Left lung (tissue), 4 donors: ENCODE measurements at regions not wholly inside any gene's neighbourhood (a gene's known extent, or its start where the extent isn't known, plus 50 kb on each side); places are given as distances from the start of the nearest gene placed in this dataset.
"Not testable (repeated sequence)": the region's sequence is repeated elsewhere in the genome, so short reads cannot be mapped to it uniquely, and the experiment has no call there.

Experiments used
- ATAC-seq: fragments of 200-7000 bp; cut with Tn5 transposase; one replicate; pipeline ENCODE4 v1.9.1; 2020; ENCODE audit warnings: moderate library complexity
- DNase-seq, 4 donors: peaks; one replicate each; pipeline ENCODE4 v3.0.0-alpha.2; 2013 to 2020
- H3K27ac ChIP-seq, 2 donors: fragments of 200-600 bp; sonication (generic) in 1 of 2; one replicate each; pipeline versions ENCODE4 v1.5.0 to v1.8.0; 2020 to 2021
- H3K27me3 ChIP-seq, 2 donors: fragments of 200-600 bp; sonication (generic) in 1 of 2; one replicate each; pipeline versions ENCODE4 v1.5.0 to v1.8.0; 2020 to 2021
- H3K36me3 ChIP-seq, 2 donors: fragments of 200-600 bp; sonication (generic) in 1 of 2; one replicate each; pipeline versions ENCODE4 v1.5.0 to v1.8.0; 2020 to 2021
- H3K4me1 ChIP-seq, 2 donors: fragments of 200-600 bp; one replicate each; pipeline ENCODE4 v1.8.0; 2021
- H3K4me3 ChIP-seq, 2 donors: fragments of 200-600 bp; sonication (generic) in 1 of 2; one replicate each; pipeline versions ENCODE4 v1.5.0 to v1.8.0; 2020 to 2021; ENCODE audit warnings: mild to moderate bottlenecking in 1 of 2
- H3K9me3 ChIP-seq, 2 donors: fragments of 200-600 bp; sonication (generic) in 1 of 2; one replicate each; pipeline versions ENCODE4 v1.5.0 to v1.8.0; 2020 to 2021
- intact Hi-C, 2 donors: fragments of 100-400 bp; cut with DNase I; formaldehyde crosslinking; loops; one replicate each; pipeline versions ENCODE4 v1.11.2 to v1.14.2; 2022
- TF ChIP-seq, protein P1 (sequence below), 2 donors: fragments of 200-600 bp; sonication (generic) in 1 of 2; IDR thresholded peaks; one replicate each; pipeline versions ENCODE4 v1.5.0 to v1.8.0; 2021; ENCODE audit warnings: antibody characterized with exemption in 2 of 2
- donor health status: DM: no; HTN: yes; CAD: no.
- donor health status: DM: no; HTN: no; CAD: no.

DNA sequence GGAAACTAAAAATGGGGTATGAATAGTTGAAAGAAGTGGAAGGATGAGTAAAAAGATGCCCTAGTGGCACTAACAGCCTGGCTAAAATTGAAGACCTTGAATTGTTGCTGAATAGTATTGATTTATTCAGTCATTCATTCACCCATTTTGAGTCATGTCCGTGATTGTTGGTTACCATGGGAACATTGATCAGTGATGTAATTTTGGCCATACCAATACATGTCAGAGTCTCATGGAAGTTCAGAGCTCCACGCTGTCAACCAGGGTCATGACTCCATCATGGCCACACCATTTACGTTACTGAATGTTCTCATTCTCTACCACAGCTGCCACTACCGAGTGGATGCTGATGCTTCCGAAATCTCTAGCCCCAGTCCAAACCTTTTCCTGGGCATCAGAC lies 62.5 kb upstream of the FOXE1 start:
- H3K9me3 ChIP-seq, result no peaks in the 10 kb centered on the region
- ATAC-seq (no peak), DNase-seq (no peak)
- TF ChIP-seq, protein P1, sequence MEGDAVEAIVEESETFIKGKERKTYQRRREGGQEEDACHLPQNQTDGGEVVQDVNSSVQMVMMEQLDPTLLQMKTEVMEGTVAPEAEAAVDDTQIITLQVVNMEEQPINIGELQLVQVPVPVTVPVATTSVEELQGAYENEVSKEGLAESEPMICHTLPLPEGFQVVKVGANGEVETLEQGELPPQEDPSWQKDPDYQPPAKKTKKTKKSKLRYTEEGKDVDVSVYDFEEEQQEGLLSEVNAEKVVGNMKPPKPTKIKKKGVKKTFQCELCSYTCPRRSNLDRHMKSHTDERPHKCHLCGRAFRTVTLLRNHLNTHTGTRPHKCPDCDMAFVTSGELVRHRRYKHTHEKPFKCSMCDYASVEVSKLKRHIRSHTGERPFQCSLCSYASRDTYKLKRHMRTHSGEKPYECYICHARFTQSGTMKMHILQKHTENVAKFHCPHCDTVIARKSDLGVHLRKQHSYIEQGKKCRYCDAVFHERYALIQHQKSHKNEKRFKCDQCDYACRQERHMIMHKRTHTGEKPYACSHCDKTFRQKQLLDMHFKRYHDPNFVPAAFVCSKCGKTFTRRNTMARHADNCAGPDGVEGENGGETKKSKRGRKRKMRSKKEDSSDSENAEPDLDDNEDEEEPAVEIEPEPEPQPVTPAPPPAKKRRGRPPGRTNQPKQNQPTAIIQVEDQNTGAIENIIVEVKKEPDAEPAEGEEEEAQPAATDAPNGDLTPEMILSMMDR (IDR thresholded peaks at IDR 0.05), result no peak
- H3K4me3 ChIP-seq, result no peak overlapping the region
- intact Hi-C loops, result no loop called here
- H3K4me1 ChIP-seq, result no peaks in the 10 kb centered on the region
- peaks cover 0 to 20% of the 10 kb centered on the region in 2 donors for H3K27me3 ChIP-seq
- H3K36me3 ChIP-seq, result no peaks in the 10 kb centered on the region
- no peak overlapping the region for H3K27ac ChIP-seq

GRCh38 chr9:97791542-97791941 lies 61.5 kb upstream of the FOXE1 start:
- Histone ChIP-seq H3K9me3 (no peaks in the 10 kb centered on the region), H3K4me1 (no peaks in the 10 kb centered on the region), H3K4me3 (no peak overlapping the region), H3K27me3 (peaks cover 0 to 20% of the 10 kb centered on the region in 2 donors), H3K36me3 (no peaks in the 10 kb centered on the region), H3K27ac (no peak overlapping the region)
- ATAC-seq (no peak), DNase-seq (no peak)
- intact Hi-C loops, result no loop called here
- TF ChIP-seq, protein P1 (IDR thresholded peaks at IDR 0.05), result no peak

- TF ChIP-seq, protein P1 (IDR thresholded peaks at IDR 0.05), result no peak
- peaks cover 0 to 14% of the 10 kb centered on the region in 2 donors for H3K27me3 ChIP-seq
- intact Hi-C loops, result no loop called here
- H3K9me3 ChIP-seq, result no peaks in the 10 kb centered on the region
- H3K4me1 ChIP-seq, result no peaks in the 10 kb centered on the region
- ATAC-seq, result no peak
- no peaks in the 10 kb centered on the region for H3K36me3 ChIP-seq
- no peak overlapping the region for H3K4me3 ChIP-seq
- DNase-seq, result no peak
- H3K27ac ChIP-seq, result no peak overlapping the region
Measured at GRCh38 chr9:97793067-97793466, 60.0 kb upstream of the FOXE1 start.

- H3K36me3 ChIP-seq, result no peaks in the 10 kb centered on the region
- peaks cover 4 to 14% of the 10 kb centered on the region in 2 donors for H3K27me3 ChIP-seq
- no peak for DNase-seq
- no peaks in the 10 kb centered on the region for H3K9me3 ChIP-seq
- intact Hi-C loops, result no loop called here
- ATAC-seq, result peak; percentile 53
- TF ChIP-seq, protein P1 (IDR thresholded peaks at IDR 0.05), result no peak
- no peak overlapping the region for H3K27ac ChIP-seq
- no peaks in the 10 kb centered on the region for H3K4me1 ChIP-seq
- no peak overlapping the region for H3K4me3 ChIP-seq
Measured at GRCh38 chr9:97794666-97795065, 58.4 kb upstream of the FOXE1 start.

- H3K27ac ChIP-seq, H3K4me3 ChIP-seq, ATAC-seq, H3K9me3 ChIP-seq, DNase-seq, H3K4me1 ChIP-seq, H3K36me3 ChIP-seq, intact Hi-C loops: not testable (repeated sequence)
- peaks cover 4 to 14% of the 10 kb centered on the region in 2 donors for H3K27me3 ChIP-seq
Measured at GRCh38 chr9:97796176-97796575, 56.9 kb upstream of the FOXE1 start.

DNA sequence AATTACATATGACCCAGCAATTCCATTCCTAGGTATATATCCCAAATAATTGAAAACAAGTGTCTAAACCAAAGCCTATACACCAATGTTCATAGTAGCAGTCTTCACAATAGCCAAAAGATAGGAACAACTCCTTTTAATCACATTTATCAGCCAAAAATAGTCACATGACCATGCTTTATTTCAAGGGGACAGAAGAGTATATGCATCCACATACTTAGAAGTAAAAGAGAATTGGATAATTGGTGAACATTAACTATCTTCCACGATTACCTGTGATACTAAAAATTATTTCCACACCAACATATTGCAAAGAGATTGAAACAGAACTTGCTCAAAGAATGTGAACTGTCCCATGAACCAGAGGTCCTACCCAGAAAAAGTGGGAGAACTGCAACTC lies 51.8 kb upstream of the FOXE1 start:
- Histone ChIP-seq H3K4me1 (peaks cover 3 to 13% of the 10 kb centered on the region in 2 donors), H3K27me3 (peaks cover 10 to 48% of the 10 kb centered on the region in 2 donors), H3K9me3 (no peaks in the 10 kb centered on the region), H3K27ac (no peak overlapping the region), H3K36me3 (no peaks in the 10 kb centered on the region), H3K4me3 (no peak overlapping the region)
- intact Hi-C loops, result no loop called here
- DNase-seq, result no peak
- TF ChIP-seq, protein P1 (IDR thresholded peaks at IDR 0.05), result no peak
- ATAC-seq, result no peak
